ENCODE measurements at regions not wholly inside any gene's neighbourhood (a gene's known extent, or its start where the extent isn't known, plus 50 kb on each side); places are given as distances from the start of the nearest gene placed in this dataset.

GRCh38 chr2:174681099-174682006, 82.9 kb downstream of the CHRNA1 start (continued):
- TF ChIP-seq, protein P1, sequence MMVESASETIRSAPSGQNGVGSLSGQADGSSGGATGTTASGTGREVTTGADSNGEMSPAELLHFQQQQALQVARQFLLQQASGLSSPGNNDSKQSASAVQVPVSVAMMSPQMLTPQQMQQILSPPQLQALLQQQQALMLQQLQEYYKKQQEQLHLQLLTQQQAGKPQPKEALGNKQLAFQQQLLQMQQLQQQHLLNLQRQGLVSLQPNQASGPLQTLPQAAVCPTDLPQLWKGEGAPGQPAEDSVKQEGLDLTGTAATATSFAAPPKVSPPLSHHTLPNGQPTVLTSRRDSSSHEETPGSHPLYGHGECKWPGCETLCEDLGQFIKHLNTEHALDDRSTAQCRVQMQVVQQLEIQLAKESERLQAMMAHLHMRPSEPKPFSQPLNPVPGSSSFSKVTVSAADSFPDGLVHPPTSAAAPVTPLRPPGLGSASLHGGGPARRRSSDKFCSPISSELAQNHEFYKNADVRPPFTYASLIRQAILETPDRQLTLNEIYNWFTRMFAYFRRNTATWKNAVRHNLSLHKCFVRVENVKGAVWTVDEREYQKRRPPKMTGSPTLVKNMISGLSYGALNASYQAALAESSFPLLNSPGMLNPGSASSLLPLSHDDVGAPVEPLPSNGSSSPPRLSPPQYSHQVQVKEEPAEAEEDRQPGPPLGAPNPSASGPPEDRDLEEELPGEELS (CRISPR knock-in tag; IDR thresholded peaks at IDR 0.05) = no peak
- TF ChIP-seq ATF1 (CRISPR knock-in tag; IDR thresholded peaks at IDR 0.05) (no peak), SMAD3 (CRISPR knock-in tag; IDR thresholded peaks at IDR 0.05; ENCODE audit: borderline replicate concordance) (no peak), EMX1 (CRISPR knock-in tag; IDR thresholded peaks at IDR 0.05) (no peak), ZNF671 (CRISPR knock-in tag; IDR thresholded peaks at IDR 0.05) (no peak), TP53 (CRISPR knock-in tag; IDR thresholded peaks at IDR 0.05) (no peak), ZNF219 (CRISPR knock-in tag; IDR thresholded peaks at IDR 0.05; ENCODE audit: borderline replicate concordance) (no peak), CDX4 (CRISPR knock-in tag; IDR thresholded peaks at IDR 0.05; ENCODE audit: borderline replicate concordance) (no peak), MAX (CRISPR knock-in tag; IDR thresholded peaks at IDR 0.05) (no peak), NR1H2 (CRISPR knock-in tag; IDR thresholded peaks at IDR 0.05) (no peak), SMAD4 (CRISPR knock-in tag; IDR thresholded peaks at IDR 0.05) (no peak), USF2 (CRISPR knock-in tag; IDR thresholded peaks at IDR 0.05) (no peak)
- TF ChIP-seq, protein P2, sequence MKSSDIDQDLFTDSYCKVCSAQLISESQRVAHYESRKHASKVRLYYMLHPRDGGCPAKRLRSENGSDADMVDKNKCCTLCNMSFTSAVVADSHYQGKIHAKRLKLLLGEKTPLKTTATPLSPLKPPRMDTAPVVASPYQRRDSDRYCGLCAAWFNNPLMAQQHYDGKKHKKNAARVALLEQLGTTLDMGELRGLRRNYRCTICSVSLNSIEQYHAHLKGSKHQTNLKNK (CRISPR knock-in tag; IDR thresholded peaks at IDR 0.05) = no peak

GRCh38 chr2:174680221-174680620, 82.6 kb upstream of the WIPF1 start:
- Mint-ChIP-seq H3K36me3 (no peaks in the 10 kb centered on the region), H3K9me3 (no peaks in the 10 kb centered on the region), H3K4me3 (no peak overlapping the region), H3K27ac (no peak overlapping the region), H3K4me1 (peaks cover 17% of the 10 kb centered on the region), H3K27me3 (ENCODE audit: low read depth) (peaks cover 55% of the 10 kb centered on the region)
- TF ChIP-seq ZNF423 (CRISPR knock-in tag; IDR thresholded peaks at IDR 0.05) (no peak), ETV6 (CRISPR knock-in tag; IDR thresholded peaks at IDR 0.05) (no peak), JAZF1 (CRISPR knock-in tag; IDR thresholded peaks at IDR 0.05) (no peak), FOXK1 (CRISPR knock-in tag; IDR thresholded peaks at IDR 0.05) (no peak)
- DNase-seq (ENCODE audit: low spot score) (no peak), ATAC-seq (no peak)
- ChIA-PET CTCF (interaction anchor here (0.5 to 1.2 kb wide), 3 partner anchors 69 to 147 kb away, joined by 3 read pairs; no protein-coding TSS in a partner anchor), POLR2A (no interaction called here)

GRCh38 chr2:174678395-174678794, 80.8 kb upstream of the WIPF1 start:
- ATAC-seq = no peak
- no peak for TF ChIP-seq ZNF121 (CRISPR knock-in tag; IDR thresholded peaks at IDR 0.05)
- no peak for TF ChIP-seq PRRX2 (CRISPR knock-in tag; IDR thresholded peaks at IDR 0.05)
- no peak for TF ChIP-seq CREM (CRISPR knock-in tag; IDR thresholded peaks at IDR 0.05)
- TF ChIP-seq PRDM15 (CRISPR knock-in tag; IDR thresholded peaks at IDR 0.05) = no peak
- no peak for TF ChIP-seq ERG (CRISPR knock-in tag; IDR thresholded peaks at IDR 0.05)
- TF ChIP-seq GTF2I (CRISPR knock-in tag; conservative IDR thresholded peaks at IDR 0.05) = no peak
- TF ChIP-seq ZNF263 (CRISPR knock-in tag; IDR thresholded peaks at IDR 0.05; ENCODE audit: low read depth) = no peak
- Mint-ChIP-seq H3K27ac (no peak overlapping the region), H3K9me3 (peaks cover 2% of the 10 kb centered on the region), H3K36me3 (no peaks in the 10 kb centered on the region), H3K27me3 (ENCODE audit: low read depth) (peaks cover 38% of the 10 kb centered on the region), H3K4me1 (peaks cover 6% of the 10 kb centered on the region), H3K4me3 (no peak overlapping the region)
- POLR2A ChIA-PET = no interaction called here
- DNase-seq (ENCODE audit: low spot score) = no peak
- CTCF ChIA-PET = interaction anchor here (1.3 kb wide), 1 partner anchor 216 kb away, joined by 5 read pairs; no protein-coding TSS in a partner anchor

Measured in WTC11 (cell line).